ENCODE measurements at regions not wholly inside any gene's neighbourhood (a gene's known extent, or its start where the extent isn't known, plus 50 kb on each side); places are given as distances from the start of the nearest gene placed in this dataset.
"Not testable (repeated sequence)": the region's sequence is repeated elsewhere in the genome, so short reads cannot be mapped to it uniquely, and the experiment has no call there.

DNA sequence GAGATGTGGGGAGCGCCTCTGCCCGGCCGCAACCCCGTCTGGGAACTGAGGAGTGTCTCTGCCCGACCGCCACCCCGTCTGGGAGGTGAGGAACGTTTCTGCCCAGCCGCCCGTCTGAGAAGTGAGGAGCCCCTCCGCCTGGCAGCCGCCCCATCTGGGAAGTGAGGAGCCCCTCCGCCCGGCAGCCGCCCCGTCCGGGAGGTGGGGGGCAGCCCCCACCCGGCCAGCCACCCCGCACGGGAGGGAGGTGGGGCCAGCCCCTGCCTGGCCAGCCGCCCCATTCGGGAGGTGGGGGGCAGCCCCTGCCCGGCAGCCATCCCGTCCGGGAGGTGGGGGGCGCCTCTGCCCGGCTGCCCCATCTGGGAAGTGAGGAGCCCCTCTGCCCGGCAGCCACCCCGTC lies 137.7 kb downstream of the KBTBD2 start:
- TF ChIP-seq, protein P1, sequence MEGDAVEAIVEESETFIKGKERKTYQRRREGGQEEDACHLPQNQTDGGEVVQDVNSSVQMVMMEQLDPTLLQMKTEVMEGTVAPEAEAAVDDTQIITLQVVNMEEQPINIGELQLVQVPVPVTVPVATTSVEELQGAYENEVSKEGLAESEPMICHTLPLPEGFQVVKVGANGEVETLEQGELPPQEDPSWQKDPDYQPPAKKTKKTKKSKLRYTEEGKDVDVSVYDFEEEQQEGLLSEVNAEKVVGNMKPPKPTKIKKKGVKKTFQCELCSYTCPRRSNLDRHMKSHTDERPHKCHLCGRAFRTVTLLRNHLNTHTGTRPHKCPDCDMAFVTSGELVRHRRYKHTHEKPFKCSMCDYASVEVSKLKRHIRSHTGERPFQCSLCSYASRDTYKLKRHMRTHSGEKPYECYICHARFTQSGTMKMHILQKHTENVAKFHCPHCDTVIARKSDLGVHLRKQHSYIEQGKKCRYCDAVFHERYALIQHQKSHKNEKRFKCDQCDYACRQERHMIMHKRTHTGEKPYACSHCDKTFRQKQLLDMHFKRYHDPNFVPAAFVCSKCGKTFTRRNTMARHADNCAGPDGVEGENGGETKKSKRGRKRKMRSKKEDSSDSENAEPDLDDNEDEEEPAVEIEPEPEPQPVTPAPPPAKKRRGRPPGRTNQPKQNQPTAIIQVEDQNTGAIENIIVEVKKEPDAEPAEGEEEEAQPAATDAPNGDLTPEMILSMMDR (IDR thresholded peaks at IDR 0.05; ENCODE audit: low read depth, low read length, poor library complexity, severe bottlenecking): not testable (repeated sequence)
- TF ChIP-seq EZH2phosphoT487 (IDR thresholded peaks at IDR 0.05; ENCODE audit: borderline replicate concordance, low read length): not testable (repeated sequence)
